ENCODE measurements at regions not wholly inside any gene's neighbourhood (a gene's known extent, or its start where the extent isn't known, plus 50 kb on each side); places are given as distances from the start of the nearest gene placed in this dataset.

DNA sequence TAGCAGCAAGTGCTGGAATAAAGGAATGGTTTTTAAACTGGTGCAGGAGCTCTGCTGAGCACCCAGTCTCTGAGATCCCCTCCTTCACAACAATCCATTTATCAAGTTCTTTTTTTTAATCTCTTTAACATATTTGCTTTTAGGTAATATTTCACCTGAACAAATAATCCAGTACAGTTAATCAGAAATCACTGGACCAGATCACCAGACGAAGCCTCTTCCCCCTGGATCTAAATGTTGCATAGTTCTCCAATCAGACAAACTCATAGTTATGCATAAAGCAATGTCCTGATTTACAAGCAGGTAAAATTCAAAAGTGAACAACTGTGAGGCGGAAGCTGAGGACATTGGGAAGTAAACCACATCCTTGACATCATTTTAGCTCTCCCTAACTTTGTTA is 657.7 kb upstream of the RORB start:
- no peak for TF ChIP-seq EZH2 (IDR thresholded peaks at IDR 0.05; ENCODE audit: borderline replicate concordance, low read depth, low read length, severe bottlenecking)
- no peak for TF ChIP-seq CTCF (IDR thresholded peaks at IDR 0.05; ENCODE audit: borderline replicate concordance, extremely low read depth, low read length, poor library complexity, severe bottlenecking)
